Gastroesophageal sphincter (tissue), 3 donors: ENCODE measurements at regions not wholly inside any gene's neighbourhood (a gene's known extent, or its start where the extent isn't known, plus 50 kb on each side); places are given as distances from the start of the nearest gene placed in this dataset.

Source experiments
- CTCF ChIP-seq, 4 experiments: fragments of 200-600 bp in 2 of 4; fragments of 450-650 bp in 2 of 4; sonication (generic) in 1 of 4; IDR thresholded peaks; one replicate each; pipeline ENCODE4 v1.5.1; 2017 to 2019; ENCODE audit warnings: antibody characterized with exemption in 4 of 4, mild to moderate bottlenecking in 2 of 4, moderate library complexity in 2 of 4
- EP300 ChIP-seq: sonication (generic); formaldehyde crosslinking; IDR thresholded peaks from one replicate; pipeline ENCODE4 v1.6.1; 2017; ENCODE audit warnings: antibody characterized with exemption, mild to moderate bottlenecking
- POLR2A ChIP-seq, 2 donors: fragments of 450-650 bp; IDR thresholded peaks; one replicate each; pipeline ENCODE4 v1.6.1; 2017; ENCODE audit warnings: antibody characterized with exemption in 2 of 2, mild to moderate bottlenecking in 2 of 2, moderate library complexity in 1 of 2
- POLR2AphosphoS5 ChIP-seq: sonication (generic); formaldehyde crosslinking; IDR thresholded peaks from one replicate; pipeline ENCODE4 v1.6.1; 2017; ENCODE audit warnings: antibody characterized with exemption

- TF ChIP-seq POLR2A (IDR thresholded peaks at IDR 0.05) (no peak), CTCF (IDR thresholded peaks at IDR 0.05) (no peak), POLR2AphosphoS5 (no peak), EP300 (no peak)
Observed at GRCh38 chr6:22886650-22887581, 317.6 kb downstream of the HDGFL1 start.
